ENCODE measurements at regions not wholly inside any gene's neighbourhood (a gene's known extent, or its start where the extent isn't known, plus 50 kb on each side); places are given as distances from the start of the nearest gene placed in this dataset.

DNA sequence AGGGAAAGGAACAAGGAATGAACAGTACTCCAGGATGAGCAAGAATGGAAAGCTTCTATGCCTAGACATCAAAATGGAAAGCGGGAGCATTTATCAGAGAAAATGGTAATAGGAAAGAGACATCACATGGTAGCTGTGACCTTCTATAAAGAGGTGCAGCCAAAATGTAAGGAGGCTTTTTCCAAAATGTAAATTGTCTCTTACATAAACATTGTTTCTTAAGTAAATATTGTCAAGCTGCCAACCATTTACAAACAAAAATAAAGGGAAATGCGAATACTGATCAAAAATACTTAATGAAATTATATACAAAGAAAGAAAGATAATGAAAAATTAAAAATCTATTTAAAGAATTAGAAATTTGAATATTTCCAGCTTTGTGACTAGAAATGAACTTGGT is 55.0 kb upstream of the RASGEF1B start:
- TF ChIP-seq, protein P1, sequence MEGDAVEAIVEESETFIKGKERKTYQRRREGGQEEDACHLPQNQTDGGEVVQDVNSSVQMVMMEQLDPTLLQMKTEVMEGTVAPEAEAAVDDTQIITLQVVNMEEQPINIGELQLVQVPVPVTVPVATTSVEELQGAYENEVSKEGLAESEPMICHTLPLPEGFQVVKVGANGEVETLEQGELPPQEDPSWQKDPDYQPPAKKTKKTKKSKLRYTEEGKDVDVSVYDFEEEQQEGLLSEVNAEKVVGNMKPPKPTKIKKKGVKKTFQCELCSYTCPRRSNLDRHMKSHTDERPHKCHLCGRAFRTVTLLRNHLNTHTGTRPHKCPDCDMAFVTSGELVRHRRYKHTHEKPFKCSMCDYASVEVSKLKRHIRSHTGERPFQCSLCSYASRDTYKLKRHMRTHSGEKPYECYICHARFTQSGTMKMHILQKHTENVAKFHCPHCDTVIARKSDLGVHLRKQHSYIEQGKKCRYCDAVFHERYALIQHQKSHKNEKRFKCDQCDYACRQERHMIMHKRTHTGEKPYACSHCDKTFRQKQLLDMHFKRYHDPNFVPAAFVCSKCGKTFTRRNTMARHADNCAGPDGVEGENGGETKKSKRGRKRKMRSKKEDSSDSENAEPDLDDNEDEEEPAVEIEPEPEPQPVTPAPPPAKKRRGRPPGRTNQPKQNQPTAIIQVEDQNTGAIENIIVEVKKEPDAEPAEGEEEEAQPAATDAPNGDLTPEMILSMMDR (IDR thresholded peaks at IDR 0.05; ENCODE audit: low read depth, low read length, poor library complexity, severe bottlenecking) = no peak
- no peak for TF ChIP-seq EZH2phosphoT487 (IDR thresholded peaks at IDR 0.05; ENCODE audit: borderline replicate concordance, low read length)

All from DOHH2 (cell line).